MM.1S (cell line): ENCODE measurements at regions not wholly inside any gene's neighbourhood (a gene's known extent, or its start where the extent isn't known, plus 50 kb on each side); places are given as distances from the start of the nearest gene placed in this dataset.

Experiments
- EZH2 ChIP-seq: fragments of 300-600 bp; sonication (generic); optimal IDR thresholded peaks from 2 replicates; pipeline ENCODE3; 2017; ENCODE audit warnings: low read depth, mild to moderate bottlenecking, antibody characterized with exemption, low read length, mixed read lengths
- TF ChIP-seq, protein P1 (sequence below): fragments of 300-600 bp; sonication (generic); IDR thresholded peaks from 2 replicates; pipeline ENCODE4 v1.5.1; 2016; ENCODE audit warnings: antibody characterized with exemption, low read length, mixed read lengths

DNA sequence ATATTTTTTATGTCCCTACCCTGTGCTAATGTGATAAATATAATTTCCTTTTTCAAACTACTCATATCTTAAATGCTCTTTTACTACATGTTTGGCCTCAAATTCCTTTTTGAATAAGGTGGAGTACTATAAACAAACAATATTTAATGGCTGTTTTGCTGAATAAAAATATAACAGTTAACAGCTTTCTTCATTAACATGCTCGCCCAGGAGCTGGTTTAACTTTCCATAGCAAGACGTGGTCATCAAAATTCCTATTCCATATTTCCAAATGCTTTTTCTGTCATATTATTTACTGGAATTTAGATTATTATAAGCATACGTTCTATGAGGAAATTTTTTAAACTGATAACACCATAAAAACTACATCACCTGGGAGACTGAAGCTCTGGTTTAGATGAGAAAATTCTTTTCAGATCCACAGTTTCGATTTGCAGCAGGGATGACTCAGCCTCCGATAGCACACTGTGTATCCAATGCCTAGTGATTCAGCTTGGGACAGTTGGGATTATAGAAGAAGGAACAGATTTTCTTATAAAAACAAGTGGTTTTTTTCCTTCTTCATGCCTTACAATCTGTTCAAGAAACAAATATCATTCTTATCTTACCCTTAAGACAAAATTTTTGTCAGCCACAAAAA, 129.1 kb downstream of the FBXO8 start:
- TF ChIP-seq, protein P1, sequence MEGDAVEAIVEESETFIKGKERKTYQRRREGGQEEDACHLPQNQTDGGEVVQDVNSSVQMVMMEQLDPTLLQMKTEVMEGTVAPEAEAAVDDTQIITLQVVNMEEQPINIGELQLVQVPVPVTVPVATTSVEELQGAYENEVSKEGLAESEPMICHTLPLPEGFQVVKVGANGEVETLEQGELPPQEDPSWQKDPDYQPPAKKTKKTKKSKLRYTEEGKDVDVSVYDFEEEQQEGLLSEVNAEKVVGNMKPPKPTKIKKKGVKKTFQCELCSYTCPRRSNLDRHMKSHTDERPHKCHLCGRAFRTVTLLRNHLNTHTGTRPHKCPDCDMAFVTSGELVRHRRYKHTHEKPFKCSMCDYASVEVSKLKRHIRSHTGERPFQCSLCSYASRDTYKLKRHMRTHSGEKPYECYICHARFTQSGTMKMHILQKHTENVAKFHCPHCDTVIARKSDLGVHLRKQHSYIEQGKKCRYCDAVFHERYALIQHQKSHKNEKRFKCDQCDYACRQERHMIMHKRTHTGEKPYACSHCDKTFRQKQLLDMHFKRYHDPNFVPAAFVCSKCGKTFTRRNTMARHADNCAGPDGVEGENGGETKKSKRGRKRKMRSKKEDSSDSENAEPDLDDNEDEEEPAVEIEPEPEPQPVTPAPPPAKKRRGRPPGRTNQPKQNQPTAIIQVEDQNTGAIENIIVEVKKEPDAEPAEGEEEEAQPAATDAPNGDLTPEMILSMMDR, result no peak
- TF ChIP-seq EZH2, result no peak
